HepG2 (cell line): ENCODE measurements at regions not wholly inside any gene's neighbourhood (a gene's known extent, or its start where the extent isn't known, plus 50 kb on each side); places are given as distances from the start of the nearest gene placed in this dataset.

Source experiments
- ETV6 ChIP-seq: sonication (generic); formaldehyde crosslinking; conservative IDR thresholded peaks from 2 replicates; pipeline ENCODE4 v1.4.0; 2020; ENCODE audit warnings: missing genetic modification reagents
- GMEB1 ChIP-seq: sonication (generic); formaldehyde crosslinking; IDR thresholded peaks from 2 replicates; pipeline ENCODE4 v1.5.1; 2020; ENCODE audit warnings: missing genetic modification reagents, mild to moderate bottlenecking, borderline replicate concordance
- HMGXB3 ChIP-seq: sonication (generic); formaldehyde crosslinking; IDR thresholded peaks from 2 replicates; pipeline ENCODE4 v1.4.0; 2020; ENCODE audit warnings: missing genetic modification reagents, borderline replicate concordance
- IKZF5 ChIP-seq: IDR thresholded peaks from 2 replicates; pipeline ENCODE4 v1.6.1; 2018; ENCODE audit warnings: missing genetic modification reagents, mild to moderate bottlenecking, missing compliant biosample characterization
- MAFF ChIP-seq: IDR thresholded peaks from 2 replicates; pipeline ENCODE4 v1.6.1; 2011; ENCODE audit warnings: low read depth, low read length, improper control_type of control experiment
- MXD4 ChIP-seq: IDR thresholded peaks from 2 replicates; pipeline ENCODE4 v1.6.1; 2016; ENCODE audit warnings: mild to moderate bottlenecking, missing biosample characterization, missing genetic modification reagents
- PRDM4 ChIP-seq: sonication (generic); formaldehyde crosslinking; IDR thresholded peaks from 2 replicates; pipeline ENCODE4 v1.9.0; 2021; ENCODE audit warnings: missing genetic modification reagents, borderline replicate concordance
- SALL1 ChIP-seq: sonication (generic); formaldehyde crosslinking; IDR thresholded peaks from 2 replicates; pipeline ENCODE4 v1.8.0; 2022; ENCODE audit warnings: mild to moderate bottlenecking, missing genetic modification reagents
- ZBED4 ChIP-seq: sonication (generic); formaldehyde crosslinking; IDR thresholded peaks from 2 replicates; pipeline ENCODE4 v1.4.0; 2020; ENCODE audit warnings: missing genetic modification reagents, borderline replicate concordance
- ZNF253 ChIP-seq: sonication (generic); formaldehyde crosslinking; IDR thresholded peaks from 2 replicates; pipeline ENCODE4 v1.8.0; 2022; ENCODE audit warnings: mild to moderate bottlenecking, missing genetic modification reagents, borderline replicate concordance
- ZNF276 ChIP-seq: sonication (generic); formaldehyde crosslinking; IDR thresholded peaks from 2 replicates; pipeline ENCODE4 v1.4.0; 2020; ENCODE audit warnings: mild to moderate bottlenecking, low read depth, missing genetic modification reagents

GRCh38 chr14:100673085-100673806 lies 53.4 kb upstream of the DLK1 start (continued):
- TF ChIP-seq PRDM4 (CRISPR knock-in tag), result no peak
- no peak for TF ChIP-seq ETV6 (CRISPR knock-in tag)
- TF ChIP-seq MAFF, result no peak
- TF ChIP-seq MXD4, result no peak
- TF ChIP-seq SALL1 (CRISPR knock-in tag), result peak; percentile 78; the same call in 1 of the 2 replicates
- TF ChIP-seq ZNF253, result no peak
- 0 out of 2 replicates have a peak, but pooled peaks have one; percentile 32 for TF ChIP-seq GMEB1 (CRISPR knock-in tag)
- TF ChIP-seq ZBED4 (CRISPR knock-in tag), result no peak
- no peak for TF ChIP-seq HMGXB3 (CRISPR knock-in tag)
- no peak; the same call in 1 of the 2 replicates for TF ChIP-seq IKZF5
- no peak for TF ChIP-seq ZNF276 (CRISPR knock-in tag)
